ENCODE measurements at regions not wholly inside any gene's neighbourhood (a gene's known extent, or its start where the extent isn't known, plus 50 kb on each side); places are given as distances from the start of the nearest gene placed in this dataset.

DNA sequence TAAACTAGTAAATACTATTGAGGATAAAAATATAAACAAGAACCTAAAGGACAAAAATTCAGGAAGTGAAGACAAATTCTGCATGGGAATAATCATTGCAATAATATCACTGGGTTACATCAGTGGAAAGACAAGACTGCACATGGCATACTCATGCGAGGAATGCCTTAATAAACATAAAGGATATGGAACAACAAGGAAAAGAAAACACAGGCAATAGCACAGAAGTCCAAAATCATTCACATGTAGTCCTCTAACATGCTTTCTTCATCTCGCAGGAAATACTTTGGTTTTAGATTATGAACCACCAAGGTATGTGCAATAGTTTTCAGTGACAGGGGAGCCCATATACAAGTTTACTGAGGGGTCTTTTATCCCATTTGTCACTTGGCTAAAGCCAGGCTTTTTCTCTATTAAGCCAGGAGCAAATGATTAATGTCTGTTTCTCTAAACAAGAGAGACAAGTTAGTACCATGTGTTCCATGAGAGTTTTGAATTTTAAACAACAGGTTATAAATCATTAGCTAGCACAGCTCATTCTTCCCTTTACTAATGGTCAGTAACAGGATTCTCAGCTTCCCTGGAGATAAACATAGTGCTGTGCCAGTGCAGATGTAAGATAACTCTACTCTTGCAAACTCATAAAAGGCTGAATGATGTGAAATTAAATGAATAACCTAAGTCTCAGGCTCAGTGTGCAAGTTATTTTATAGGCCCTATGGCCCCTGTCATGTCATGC, 353.6 kb upstream of the FSIP2 start:
- no peak for TF ChIP-seq NRF1 (IDR thresholded peaks at IDR 0.05; ENCODE audit: low read depth, low read length)
- TF ChIP-seq GTF2F1 (IDR thresholded peaks at IDR 0.05; ENCODE audit: borderline replicate concordance, low read depth, low read length): no peak
- TF ChIP-seq SIRT6 (IDR thresholded peaks at IDR 0.05; ENCODE audit: low read length): no peak
- TF ChIP-seq SP1 (IDR thresholded peaks at IDR 0.05; ENCODE audit: low read depth, low read length): no peak
- TF ChIP-seq HDAC2 (IDR thresholded peaks at IDR 0.05; ENCODE audit: borderline replicate concordance in 1 of 2, low read depth in 2 of 2, low read length in 2 of 2): no peak
- no peak overlapping the region for H3K4me3 ChIP-seq (ENCODE audit: extremely low read depth in 1 of 4, insufficient read depth in 2 of 4, low read depth in 3 of 4, low read length in 4 of 4)
- WGBS, 2 experiments (ENCODE audit: extremely low coverage in 1 of 2, insufficient coverage in 1 of 2, insufficient read length in 1 of 2, insufficient replicate concordance in 2 of 2, low coverage in 1 of 2, low lambda C conversion rate in 2 of 2, missing lambda C conversion rate in 1 of 2): 93% methylated on average over 2 of the region's 2 CpGs; no CpG with 5 or more reads in 1 of the 2 experiments
- no peak for FAIRE-seq
- H2BK120ac ChIP-seq (replicated peaks; ENCODE audit: low read depth, low read length): no peak overlapping the region
- no peak overlapping the region for H4K5ac ChIP-seq (ENCODE audit: insufficient read length, low read depth, low read length)
- no peak overlapping the region for H3K4me2 ChIP-seq (ENCODE audit: insufficient read depth in 1 of 2, low read depth in 2 of 2, low read length in 2 of 2)
- H3K9ac ChIP-seq (replicated peaks in 1 of 4; ENCODE audit: extremely low read depth in 1 of 4, low read depth in 3 of 4, low read length in 3 of 4): no peak overlapping the region
- no peak overlapping the region for H4K8ac ChIP-seq (ENCODE audit: extremely low read depth, insufficient read depth, low read length)
- H3K27me3 ChIP-seq (replicated peaks in 1 of 4; ENCODE audit: control insufficient read depth in 3 of 4, extremely low read depth in 1 of 4, insufficient read depth in 3 of 4, low read length in 3 of 4): no peaks in the 10 kb centered on the region
- no peak overlapping the region for H2AFZ ChIP-seq (ENCODE audit: low read length)
- no peak overlapping the region for H4K91ac ChIP-seq (replicated peaks; ENCODE audit: insufficient read length, low read length)
- CTCF ChIA-PET (ENCODE audit: partially characterized antibody): no interaction called here
- no peak overlapping the region for H2AK5ac ChIP-seq (ENCODE audit: low read depth, low read length)
- no peaks in the 10 kb centered on the region for H3K79me2 ChIP-seq (ENCODE audit: control insufficient read depth in 1 of 2, insufficient read depth in 2 of 2, low read length in 2 of 2)
- H3K18ac ChIP-seq (ENCODE audit: extremely low read depth, low read length): no peak overlapping the region
- H3K23ac ChIP-seq (ENCODE audit: insufficient read length): no peak overlapping the region
- H3K56ac ChIP-seq (replicated peaks; ENCODE audit: insufficient read length, low read depth, low read length): no peak overlapping the region
- no peak overlapping the region for H2BK15ac ChIP-seq (ENCODE audit: low read length)
- H2BK12ac ChIP-seq (ENCODE audit: low read depth, low read length): no peak overlapping the region
- no peak overlapping the region for H3K27ac ChIP-seq (ENCODE audit: low read depth, low read length)
- H3K36me3 ChIP-seq (ENCODE audit: control insufficient read depth in 2 of 4, insufficient read depth in 4 of 4, low read length in 3 of 4): no peaks in the 10 kb centered on the region
- H3K23me2 ChIP-seq (ENCODE audit: low read depth, low read length): no peaks in the 10 kb centered on the region
- POLR2A ChIA-PET (ENCODE audit: partially characterized antibody): no interaction called here
- no peaks in the 10 kb centered on the region for H3K9me3 ChIP-seq (ENCODE audit: insufficient read depth in 2 of 2, low read depth in 1 of 2, low read length in 1 of 2)
- H2BK5ac ChIP-seq (ENCODE audit: low read depth, low read length): no peak overlapping the region
- H3K4ac ChIP-seq (replicated peaks; ENCODE audit: insufficient read length, low read depth, low read length): no peak overlapping the region
- no peak overlapping the region for H2BK20ac ChIP-seq (ENCODE audit: low read length)
- DNase-seq (ENCODE audit: low read depth in 1 of 2, low spot score in 2 of 2): no peak
- H4K20me1 ChIP-seq (replicated peaks in 1 of 2; ENCODE audit: control insufficient read depth in 1 of 2, insufficient read depth in 2 of 2, low read length in 2 of 2): no peaks in the 10 kb centered on the region
- no peaks in the 10 kb centered on the region for H3K4me1 ChIP-seq (replicated peaks in 1 of 4; ENCODE audit: control insufficient read depth in 3 of 4, insufficient read depth in 4 of 4, low read length in 3 of 4)
- H3K79me1 ChIP-seq (ENCODE audit: low read depth, low read length): no peaks in the 10 kb centered on the region
- no peak overlapping the region for H3K14ac ChIP-seq (ENCODE audit: insufficient read length)

Measured in H1 (cell line).